Testis (tissue), 2 donors: ENCODE measurements at regions not wholly inside any gene's neighbourhood (a gene's known extent, or its start where the extent isn't known, plus 50 kb on each side); places are given as distances from the start of the nearest gene placed in this dataset.
"Not testable (repeated sequence)": the region's sequence is repeated elsewhere in the genome, so short reads cannot be mapped to it uniquely, and the experiment has no call there.

Experiments used
- DNase-seq: peaks from one replicate; pipeline ENCODE4 v3.0.0-alpha.2; 2019
- H3K27ac ChIP-seq, 2 donors: fragments of 200-600 bp; sonication (generic); one replicate each; pipeline ENCODE4 v1.5.1; 2019
- H3K27me3 ChIP-seq: fragments of 200-600 bp; sonication (generic); one replicate; pipeline ENCODE4 v1.5.1; 2019
- H3K36me3 ChIP-seq: fragments of 200-600 bp; sonication (generic); one replicate; pipeline ENCODE4 v1.5.1; 2017; ENCODE audit warnings: low read depth; ENCODE audit errors: missing control alignments
- H3K4me1 ChIP-seq: fragments of 200-600 bp; sonication (generic); one replicate; pipeline ENCODE4 v1.5.1; 2019
- H3K4me3 ChIP-seq, 2 donors: fragments of 200-600 bp; sonication (generic); one replicate each; pipeline ENCODE4 v1.5.1; 2017 to 2019
- H3K9me3 ChIP-seq: fragments of 200-600 bp; sonication (generic); one replicate; pipeline ENCODE4 v1.5.1; 2017
- CTCF ChIP-seq, 3 experiments: fragments of 450-650 bp in 2 of 3; fragments of 200-600 bp in 1 of 3; sonication (generic) in 1 of 3; IDR thresholded peaks; one replicate each; pipeline ENCODE4 v1.5.1; 2016 to 2019; ENCODE audit warnings: antibody characterized with exemption in 3 of 3, mild to moderate bottlenecking in 2 of 3, moderate library complexity in 1 of 3
- POLR2A ChIP-seq: fragments of 450-650 bp; IDR thresholded peaks from one replicate; pipeline ENCODE4 v1.6.1; 2017; ENCODE audit warnings: antibody characterized with exemption, mild to moderate bottlenecking, moderate library complexity
- WGBS, 2 donors: methylation state at CpG; one replicate each; pipeline ENCODE4 v1.1.5; 2018; 5-methylcytosine and 5-hydroxymethylcytosine counted together
- intact Hi-C: fragments of 100-400 bp; cut with DNase I; formaldehyde crosslinking; loops from one replicate; pipeline ENCODE4 v1.15.1; 2023; ENCODE audit warnings: low total_unique reads

- TF ChIP-seq CTCF (IDR thresholded peaks at IDR 0.05), result no peak
- no peak for TF ChIP-seq POLR2A
- no peak for DNase-seq
- Histone ChIP-seq H3K27ac (no peak overlapping the region), H3K27me3 (no peaks in the 10 kb centered on the region), H3K9me3 (no peaks in the 10 kb centered on the region), H3K4me3 (no peak overlapping the region), H3K36me3 (no peaks in the 10 kb centered on the region), H3K4me1 (no peaks in the 10 kb centered on the region)
- intact Hi-C loops, result no loop called here
- WGBS, 2 donors, result 53 to 55% methylated on average over 4 of the region's 4 CpGs
Observed at GRCh38 chr9:115837618-115838017, 316.0 kb upstream of the PAPPA start.

- no peak overlapping the region for H3K27ac ChIP-seq
- H3K4me3 ChIP-seq, result no peak overlapping the region
- H3K9me3 ChIP-seq, result no peaks in the 10 kb centered on the region
- no peak for DNase-seq
- no peaks in the 10 kb centered on the region for H3K4me1 ChIP-seq
- intact Hi-C loops, result no loop called here
- WGBS, 2 donors, result 81 to 93% methylated on average over 3 of the region's 3 CpGs
- H3K36me3 ChIP-seq, result no peaks in the 10 kb centered on the region
- H3K27me3 ChIP-seq, result no peaks in the 10 kb centered on the region
- TF ChIP-seq POLR2A (no peak), CTCF (IDR thresholded peaks at IDR 0.05) (no peak)
Observed at GRCh38 chr9:115838417-115838816, 315.2 kb upstream of the PAPPA start.

GRCh38 chr9:115844433-115844832, 309.2 kb upstream of the PAPPA start:
- DNase-seq, H3K9me3 ChIP-seq, H3K36me3 ChIP-seq, H3K27me3 ChIP-seq, H3K27ac ChIP-seq, H3K4me1 ChIP-seq, intact Hi-C loops, H3K4me3 ChIP-seq: not testable (repeated sequence)
- 90 to 97% methylated on average over 8 of the region's 8 CpGs for WGBS, 2 donors

- no peaks in the 10 kb centered on the region for H3K9me3 ChIP-seq
- intact Hi-C loops, result no loop called here
Observed at GRCh38 chr9:115845648-115846312, 307.8 kb upstream of the PAPPA start.

GRCh38 chr9:115847216-115847615, 306.4 kb upstream of the PAPPA start:
- no peak for DNase-seq
- H3K4me1 ChIP-seq, result no peaks in the 10 kb centered on the region
- no peaks in the 10 kb centered on the region for H3K36me3 ChIP-seq
- no peak overlapping the region for H3K27ac ChIP-seq
- 57 to 74% methylated on average over 1 of the region's 1 CpG for WGBS, 2 donors
- no peaks in the 10 kb centered on the region for H3K27me3 ChIP-seq
- TF ChIP-seq POLR2A, result no peak
- H3K4me3 ChIP-seq, result no peak overlapping the region
- intact Hi-C loops, result no loop called here
- no peaks in the 10 kb centered on the region for H3K9me3 ChIP-seq

More at GRCh38 chr9:115845648-115846312, 307.8 kb upstream of the PAPPA start:
- H3K4me3 ChIP-seq, result no peak overlapping the region
- H3K27me3 ChIP-seq, result no peaks in the 10 kb centered on the region
- H3K4me1 ChIP-seq, result no peaks in the 10 kb centered on the region
- H3K27ac ChIP-seq, result no peak overlapping the region
- DNase-seq, result no peak
- 78 to 88% methylated on average over 3 of the region's 3 CpGs for WGBS, 2 donors
- H3K36me3 ChIP-seq, result no peaks in the 10 kb centered on the region
- TF ChIP-seq POLR2A (no peak), CTCF (IDR thresholded peaks at IDR 0.05) (no peak)
